Brain microvascular endothelial cell (primary cell): ENCODE measurements at regions not wholly inside any gene's neighbourhood (a gene's known extent, or its start where the extent isn't known, plus 50 kb on each side); places are given as distances from the start of the nearest gene placed in this dataset.
A peak's percentile ranks its signal among the peaks of the same experiment; 100 is the strongest.

Experiments
- DNase-seq: peaks from one replicate; pipeline ENCODE4 v3.0.0-alpha.2; 2020
- H3K27ac ChIP-seq: fragments of 250-450 bp; sonication (Bioruptor Pico); 2 replicates; pipeline ENCODE4 v1.5.1; 2020; ENCODE audit warnings: mild to moderate bottlenecking, moderate library complexity
- H3K27me3 ChIP-seq: fragments of 250-450 bp; sonication (Bioruptor Pico); replicated peaks from 2 replicates; pipeline ENCODE4 v1.5.1; 2020; ENCODE audit warnings: mild to moderate bottlenecking
- H3K36me3 ChIP-seq: fragments of 250-450 bp; sonication (Bioruptor Pico); replicated peaks from 2 replicates; pipeline ENCODE4 v1.5.1; 2020; ENCODE audit warnings: mild to moderate bottlenecking
- H3K4me3 ChIP-seq: 2 replicates; pipeline ENCODE4 v1.5.1; 2011; ENCODE audit warnings: low read depth, mild to moderate bottlenecking, control low read depth, low read length, moderate library complexity
- CTCF ChIP-seq: IDR thresholded peaks from 2 replicates; pipeline ENCODE4 v1.5.1; 2011; ENCODE audit warnings: low read depth, mild to moderate bottlenecking, moderate library complexity, low read length, control low read depth, inconsistent platforms; ENCODE audit errors: missing control alignments
- in situ Hi-C: cut with HindIII; loops from 2 replicates; pipeline ENCODE4 v1.10.0; 2017; ENCODE audit warnings: low sequenced_read_pairs, low pct_ligation_motif_present

- H3K27me3 ChIP-seq = no peaks in the 10 kb centered on the region
- DNase-seq = no peak
- no peak for TF ChIP-seq CTCF
- H3K4me3 ChIP-seq = no peak overlapping the region
- H3K27ac ChIP-seq = no peak overlapping the region
- H3K36me3 ChIP-seq = no peaks in the 10 kb centered on the region
- in situ Hi-C loops = no loop called here
Measured at GRCh38 chr2:71787108-71787415, 333.7 kb downstream of the DYSF start.

- no peaks in the 10 kb centered on the region for H3K36me3 ChIP-seq
- no peak for TF ChIP-seq CTCF
- no peak overlapping the region for H3K27ac ChIP-seq
- H3K27me3 ChIP-seq = no peaks in the 10 kb centered on the region
- no peak for DNase-seq
- no peak overlapping the region for H3K4me3 ChIP-seq
- in situ Hi-C loops = no loop called here
Measured at GRCh38 chr2:71786291-71787107, 333.1 kb downstream of the DYSF start.

GRCh38 chr2:71785516-71785981 is 332.2 kb downstream of the DYSF start:
- Histone ChIP-seq H3K27me3 (no peaks in the 10 kb centered on the region), H3K36me3 (no peaks in the 10 kb centered on the region), H3K4me3 (no peak overlapping the region), H3K27ac (no peak overlapping the region)
- no peak for TF ChIP-seq CTCF
- DNase-seq = no peak
- in situ Hi-C loops = no loop called here

DNA sequence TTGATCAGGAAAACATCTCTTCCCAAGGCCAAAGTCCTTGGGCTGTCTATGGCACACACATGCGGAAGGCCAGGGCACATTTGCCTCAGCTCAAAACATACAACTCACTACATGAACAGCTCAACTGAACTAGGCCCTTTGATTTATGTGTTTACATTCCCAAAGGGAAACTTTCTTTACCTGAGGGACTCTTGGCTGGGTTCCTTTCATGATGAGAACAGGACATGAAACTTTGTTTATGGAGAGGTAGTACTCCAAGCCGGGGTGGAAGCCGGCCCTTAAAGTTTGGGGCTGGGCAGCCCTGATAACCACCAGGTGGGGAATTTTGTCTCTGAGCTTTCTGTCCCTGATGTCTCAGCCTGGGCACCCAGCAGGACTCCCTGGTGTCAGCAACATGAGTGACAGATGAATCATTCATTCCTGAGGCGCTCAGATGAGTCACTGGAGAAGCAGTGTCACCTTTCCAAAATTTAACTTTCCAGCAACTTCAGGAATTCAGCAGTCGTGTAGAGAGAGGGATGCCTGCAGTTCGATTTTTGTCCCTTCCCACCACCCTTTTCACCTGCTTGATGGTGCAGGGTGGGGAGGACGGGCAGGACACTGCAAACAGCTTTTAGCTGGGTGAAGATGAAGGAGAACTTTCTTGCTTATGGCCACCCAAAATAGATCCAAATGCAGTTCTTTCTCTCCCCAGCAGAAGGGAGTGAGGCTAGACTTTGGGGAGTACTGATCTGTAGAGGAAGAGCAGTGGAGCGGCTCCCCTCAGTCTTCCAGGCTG is 331.6 kb downstream of the DYSF start:
- in situ Hi-C loops = no loop called here
- Histone ChIP-seq H3K36me3 (no peaks in the 10 kb centered on the region), H3K27me3 (no peaks in the 10 kb centered on the region), H3K4me3 (no peak overlapping the region), H3K27ac (no peak overlapping the region)
- no peak for TF ChIP-seq CTCF
- DNase-seq = peak; percentile 51

DNA sequence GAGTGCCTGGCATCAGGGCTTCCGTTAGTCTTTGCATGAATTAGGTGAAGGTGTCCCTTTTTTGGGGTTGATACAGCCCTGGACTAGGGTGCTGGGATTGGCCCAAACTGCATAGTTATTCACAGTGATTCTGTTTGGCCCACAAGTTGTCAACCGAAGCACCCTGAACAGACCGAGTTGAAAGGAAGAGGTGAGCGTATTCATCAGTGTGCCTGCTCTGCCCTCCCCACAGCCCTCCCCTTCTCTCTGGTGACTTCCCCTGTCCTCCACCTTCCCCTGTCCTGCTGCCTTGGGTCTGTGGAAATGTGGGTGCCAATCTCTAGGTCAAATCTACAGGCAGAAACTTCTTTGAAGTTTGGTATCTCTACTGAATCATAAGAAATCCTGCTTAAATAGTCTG is 330.5 kb downstream of the DYSF start:
- in situ Hi-C loops = no loop called here
- H3K4me3 ChIP-seq = no peak overlapping the region
- no peak overlapping the region for H3K27ac ChIP-seq
- no peaks in the 10 kb centered on the region for H3K27me3 ChIP-seq
- DNase-seq = no peak
- no peaks in the 10 kb centered on the region for H3K36me3 ChIP-seq
- TF ChIP-seq CTCF = no peak
